Left lung (tissue), 4 donors: ENCODE measurements at regions not wholly inside any gene's neighbourhood (a gene's known extent, or its start where the extent isn't known, plus 50 kb on each side); places are given as distances from the start of the nearest gene placed in this dataset.

ENCODE experiments used
- ATAC-seq: fragments of 200-7000 bp; cut with Tn5 transposase; one replicate; pipeline ENCODE4 v1.9.1; 2020; ENCODE audit warnings: moderate library complexity
- DNase-seq, 4 donors: peaks; one replicate each; pipeline ENCODE4 v3.0.0-alpha.2; 2013 to 2020
- H3K27ac ChIP-seq, 2 donors: fragments of 200-600 bp; sonication (generic) in 1 of 2; one replicate each; pipeline versions ENCODE4 v1.5.0 to v1.8.0; 2020 to 2021
- H3K27me3 ChIP-seq, 2 donors: fragments of 200-600 bp; sonication (generic) in 1 of 2; one replicate each; pipeline versions ENCODE4 v1.5.0 to v1.8.0; 2020 to 2021
- H3K36me3 ChIP-seq, 2 donors: fragments of 200-600 bp; sonication (generic) in 1 of 2; one replicate each; pipeline versions ENCODE4 v1.5.0 to v1.8.0; 2020 to 2021
- H3K4me1 ChIP-seq, 2 donors: fragments of 200-600 bp; one replicate each; pipeline ENCODE4 v1.8.0; 2021
- H3K4me3 ChIP-seq, 2 donors: fragments of 200-600 bp; sonication (generic) in 1 of 2; one replicate each; pipeline versions ENCODE4 v1.5.0 to v1.8.0; 2020 to 2021; ENCODE audit warnings: mild to moderate bottlenecking in 1 of 2
- H3K9me3 ChIP-seq, 2 donors: fragments of 200-600 bp; sonication (generic) in 1 of 2; one replicate each; pipeline versions ENCODE4 v1.5.0 to v1.8.0; 2020 to 2021
- intact Hi-C, 2 donors: fragments of 100-400 bp; cut with DNase I; formaldehyde crosslinking; loops; one replicate each; pipeline versions ENCODE4 v1.11.2 to v1.14.2; 2022
- TF ChIP-seq, protein P1 (sequence below), 2 donors: fragments of 200-600 bp; sonication (generic) in 1 of 2; IDR thresholded peaks; one replicate each; pipeline versions ENCODE4 v1.5.0 to v1.8.0; 2021; ENCODE audit warnings: antibody characterized with exemption in 2 of 2
- donor health status: DM: no; HTN: yes; CAD: no.
- donor health status: DM: no; HTN: no; CAD: no.

DNA sequence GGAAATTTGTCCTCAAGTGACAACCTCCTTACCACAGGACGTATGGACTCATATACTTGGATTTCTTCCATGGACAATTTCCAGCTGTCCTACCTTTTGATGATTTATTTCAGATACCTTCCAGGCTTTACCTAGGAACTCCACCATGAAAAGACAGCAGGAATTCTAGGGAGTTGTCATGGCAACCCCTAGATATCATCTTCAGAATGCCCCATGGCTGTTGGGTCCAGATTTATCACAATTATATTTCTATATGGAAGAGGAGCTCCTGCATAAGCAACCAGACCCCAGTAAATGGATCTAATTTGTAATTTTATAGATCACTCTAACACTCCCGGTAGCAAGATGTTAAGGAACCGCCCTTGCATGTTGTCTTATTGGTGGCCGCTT is 102.3 kb upstream of the ZNF521 start:
- Histone ChIP-seq H3K27me3 (no peaks in the 10 kb centered on the region), H3K36me3 (no peaks in the 10 kb centered on the region), H3K4me1 (no peaks in the 10 kb centered on the region), H3K4me3 (no peak overlapping the region), H3K27ac (no peak overlapping the region), H3K9me3 (peaks cover 0 to 6% of the 10 kb centered on the region in 2 donors)
- no peak for ATAC-seq
- intact Hi-C loops: no loop called here
- TF ChIP-seq, protein P1, sequence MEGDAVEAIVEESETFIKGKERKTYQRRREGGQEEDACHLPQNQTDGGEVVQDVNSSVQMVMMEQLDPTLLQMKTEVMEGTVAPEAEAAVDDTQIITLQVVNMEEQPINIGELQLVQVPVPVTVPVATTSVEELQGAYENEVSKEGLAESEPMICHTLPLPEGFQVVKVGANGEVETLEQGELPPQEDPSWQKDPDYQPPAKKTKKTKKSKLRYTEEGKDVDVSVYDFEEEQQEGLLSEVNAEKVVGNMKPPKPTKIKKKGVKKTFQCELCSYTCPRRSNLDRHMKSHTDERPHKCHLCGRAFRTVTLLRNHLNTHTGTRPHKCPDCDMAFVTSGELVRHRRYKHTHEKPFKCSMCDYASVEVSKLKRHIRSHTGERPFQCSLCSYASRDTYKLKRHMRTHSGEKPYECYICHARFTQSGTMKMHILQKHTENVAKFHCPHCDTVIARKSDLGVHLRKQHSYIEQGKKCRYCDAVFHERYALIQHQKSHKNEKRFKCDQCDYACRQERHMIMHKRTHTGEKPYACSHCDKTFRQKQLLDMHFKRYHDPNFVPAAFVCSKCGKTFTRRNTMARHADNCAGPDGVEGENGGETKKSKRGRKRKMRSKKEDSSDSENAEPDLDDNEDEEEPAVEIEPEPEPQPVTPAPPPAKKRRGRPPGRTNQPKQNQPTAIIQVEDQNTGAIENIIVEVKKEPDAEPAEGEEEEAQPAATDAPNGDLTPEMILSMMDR (IDR thresholded peaks at IDR 0.05): no peak
- DNase-seq: no peak

DNA sequence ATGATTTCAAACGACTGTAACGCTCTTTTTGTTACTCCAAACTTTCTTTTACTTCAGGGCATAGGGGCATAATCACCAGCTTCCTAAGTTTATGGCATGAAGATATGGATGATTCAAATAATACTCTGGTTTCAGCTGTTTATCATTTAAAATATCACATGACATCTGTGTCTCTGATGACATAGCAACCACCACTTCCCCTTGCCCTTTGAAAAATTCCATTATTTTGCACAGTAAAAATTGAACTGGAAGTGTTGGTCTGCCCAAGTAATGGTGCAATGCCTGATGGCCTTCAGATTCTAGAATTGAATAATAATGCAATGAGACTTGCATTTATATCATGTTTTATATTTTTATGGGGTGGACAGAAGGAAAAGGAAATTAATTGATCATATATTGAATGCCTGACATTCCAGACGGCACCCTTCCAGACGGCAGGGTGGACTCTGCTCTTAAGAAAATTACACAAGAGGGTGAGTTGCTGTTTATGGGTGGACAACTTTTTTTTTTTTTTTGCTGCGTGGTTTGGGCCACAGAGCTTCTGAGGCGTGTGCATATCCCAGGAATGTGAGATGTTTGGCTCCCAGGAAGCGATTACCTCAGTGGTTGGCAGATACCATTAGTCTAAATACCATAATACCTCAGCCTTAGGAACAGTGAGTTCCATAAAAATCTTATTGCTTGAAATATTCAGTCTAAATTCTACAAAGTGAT is 101.7 kb upstream of the ZNF521 start:
- no peak for DNase-seq
- intact Hi-C loops: no loop called here
- TF ChIP-seq, protein P1 (IDR thresholded peaks at IDR 0.05): no peak
- no peak for ATAC-seq
- Histone ChIP-seq H3K9me3 (peaks cover 0 to 6% of the 10 kb centered on the region in 2 donors), H3K4me1 (no peaks in the 10 kb centered on the region), H3K4me3 (no peak overlapping the region), H3K36me3 (no peaks in the 10 kb centered on the region), H3K27ac (no peak overlapping the region), H3K27me3 (no peaks in the 10 kb centered on the region)

DNA sequence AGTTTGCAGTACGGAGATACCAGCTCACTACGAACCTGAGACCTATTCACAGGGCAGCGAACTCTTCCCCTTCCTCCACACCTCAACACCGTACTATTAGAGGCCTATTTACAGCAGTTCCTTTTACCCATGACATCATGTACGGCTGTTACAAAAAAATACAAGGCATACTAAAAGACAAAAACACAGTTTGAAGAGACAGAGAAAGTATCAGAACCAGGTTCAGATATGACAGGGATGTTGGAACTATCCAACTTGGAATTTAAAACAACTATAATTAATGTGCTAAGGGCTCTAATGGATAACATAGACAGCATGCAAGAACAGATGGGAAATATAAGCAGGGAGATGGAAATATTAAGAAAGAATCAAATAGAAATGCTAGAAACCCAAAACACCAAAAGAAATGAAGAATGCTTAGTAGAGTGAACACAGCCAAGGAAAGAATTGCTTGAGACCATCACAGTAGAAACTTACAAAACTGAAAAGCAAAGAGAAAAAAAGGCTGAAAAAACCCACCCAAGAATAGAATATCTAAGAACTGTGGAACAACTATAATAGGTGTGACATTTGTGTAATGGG is 99.2 kb upstream of the ZNF521 start:
- H3K4me1 ChIP-seq: no peaks in the 10 kb centered on the region
- DNase-seq: no peak
- intact Hi-C loops: no loop called here
- H3K9me3 ChIP-seq: peaks cover 0 to 6% of the 10 kb centered on the region in 2 donors
- H3K27me3 ChIP-seq: no peaks in the 10 kb centered on the region
- ATAC-seq: no peak
- no peaks in the 10 kb centered on the region for H3K36me3 ChIP-seq
- no peak overlapping the region for H3K4me3 ChIP-seq
- no peak overlapping the region for H3K27ac ChIP-seq
- TF ChIP-seq, protein P1 (IDR thresholded peaks at IDR 0.05): no peak

DNA sequence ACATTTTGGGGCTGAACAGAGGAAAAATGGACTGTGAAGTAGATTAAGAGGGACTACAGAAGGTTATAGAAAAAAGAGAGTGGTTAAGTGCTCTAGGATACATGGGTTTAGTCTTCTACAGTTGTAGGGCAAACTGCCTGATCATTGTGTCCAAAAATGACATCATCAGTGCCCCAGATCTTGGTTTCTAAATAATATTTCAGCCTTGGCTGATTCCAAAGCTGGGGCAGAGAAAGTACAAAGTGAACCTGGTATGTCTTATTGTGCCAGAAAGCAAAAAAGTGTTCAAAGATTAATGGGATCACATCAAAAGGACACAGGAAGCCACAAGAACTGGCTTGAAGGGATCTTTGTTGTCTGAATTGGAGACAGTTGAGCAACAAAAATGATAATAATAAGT is 97.1 kb upstream of the ZNF521 start:
- no peak overlapping the region for H3K27ac ChIP-seq
- H3K9me3 ChIP-seq: peaks cover 0 to 6% of the 10 kb centered on the region in 2 donors
- no peaks in the 10 kb centered on the region for H3K36me3 ChIP-seq
- TF ChIP-seq, protein P1 (IDR thresholded peaks at IDR 0.05): no peak
- H3K27me3 ChIP-seq: no peaks in the 10 kb centered on the region
- no peak for DNase-seq
- H3K4me1 ChIP-seq: no peaks in the 10 kb centered on the region
- H3K4me3 ChIP-seq: no peak overlapping the region
- intact Hi-C loops: no loop called here
- ATAC-seq: no peak

DNA sequence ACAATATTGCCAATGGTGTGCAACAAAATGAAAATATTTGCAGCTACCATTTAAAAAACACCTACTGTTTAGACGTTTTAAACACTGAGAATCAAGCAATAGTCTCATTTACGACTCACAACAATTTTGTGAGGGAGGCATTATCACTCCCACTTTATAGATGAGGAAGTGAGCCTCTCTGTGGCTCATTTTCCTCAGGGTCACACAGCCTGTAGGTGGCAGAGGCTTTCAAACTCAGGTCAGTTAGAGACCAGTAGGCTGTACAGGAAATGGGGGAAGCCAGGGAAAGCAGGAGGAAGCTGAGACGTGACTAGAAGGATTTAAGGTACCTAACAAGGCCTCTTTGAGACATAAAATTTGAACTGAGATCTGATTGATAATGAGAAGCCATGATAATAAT is 95.0 kb upstream of the ZNF521 start:
- DNase-seq (no peak), ATAC-seq (no peak)
- intact Hi-C loops: no loop called here
- Histone ChIP-seq H3K4me3 (no peak overlapping the region), H3K4me1 (no peaks in the 10 kb centered on the region), H3K9me3 (peaks cover 0 to 6% of the 10 kb centered on the region in 2 donors), H3K36me3 (no peaks in the 10 kb centered on the region), H3K27ac (no peak overlapping the region), H3K27me3 (no peaks in the 10 kb centered on the region)
- TF ChIP-seq, protein P1 (IDR thresholded peaks at IDR 0.05): no peak
